GM23338 (cell line): ENCODE measurements at regions not wholly inside any gene's neighbourhood (a gene's known extent, or its start where the extent isn't known, plus 50 kb on each side); places are given as distances from the start of the nearest gene placed in this dataset.

Source experiments
- ATAC-seq: fragments of 200-7000 bp; cut with Tn5 transposase; 3 replicates; pipeline ENCODE4 v1.9.1; 2020
- DNase-seq: peaks from one replicate; pipeline ENCODE4 v3.0.0-alpha.2; 2015; ENCODE audit warnings: low spot score
- H2AFZ ChIP-seq: fragments of 200-600 bp; sonication (generic); 2 replicates; pipeline ENCODE4 v1.8.0; 2016; ENCODE audit warnings: antibody characterized with exemption, mild to moderate bottlenecking, moderate library complexity
- H3F3A ChIP-seq: fragments of 200-600 bp; sonication (generic); replicated peaks from 2 replicates; pipeline ENCODE4 v1.8.0; 2017; ENCODE audit warnings: antibody characterized with exemption, mixed run types, low read depth
- H3K27ac ChIP-seq: fragments of 200-600 bp; sonication (generic); 2 replicates; pipeline ENCODE4 v1.6.1; 2016; ENCODE audit warnings: low read depth
- H3K27me3 ChIP-seq: fragments of 200-600 bp; sonication (generic); 2 replicates; pipeline ENCODE4 v1.8.0; 2016; ENCODE audit warnings: mild to moderate bottlenecking, mixed run types, moderate library complexity; ENCODE audit not compliant: insufficient read depth
- H3K36me3 ChIP-seq: fragments of 200-600 bp; sonication (generic); 2 replicates; pipeline ENCODE4 v1.8.0; 2016; ENCODE audit warnings: mild to moderate bottlenecking; ENCODE audit not compliant: insufficient read depth
- H3K4me1 ChIP-seq: fragments of 200-600 bp; sonication (generic); 2 replicates; pipeline ENCODE4 v1.8.0; 2016; ENCODE audit warnings: mild to moderate bottlenecking, moderate library complexity; ENCODE audit not compliant: insufficient read depth
- H3K4me2 ChIP-seq: fragments of 200-600 bp; sonication (generic); 2 replicates; pipeline ENCODE4 v1.7.1; 2017; ENCODE audit warnings: mixed run types
- H3K4me3 ChIP-seq: fragments of 200-600 bp; sonication (generic); 2 replicates; pipeline ENCODE4 v1.6.1; 2016; ENCODE audit warnings: mixed run types
- H3K79me2 ChIP-seq: fragments of 200-600 bp; sonication (generic); replicated peaks from 2 replicates; pipeline ENCODE4 v1.8.0; 2017; ENCODE audit warnings: mild to moderate bottlenecking; ENCODE audit not compliant: insufficient read depth
- H3K9me2 ChIP-seq: fragments of 200-600 bp; sonication (generic); 2 replicates; pipeline ENCODE4 v1.8.0; 2017; ENCODE audit not compliant: insufficient read depth
- H4K20me1 ChIP-seq: fragments of 200-600 bp; sonication (generic); replicated peaks from 2 replicates; pipeline ENCODE4 v1.8.0; 2017; ENCODE audit warnings: mild to moderate bottlenecking; ENCODE audit not compliant: insufficient read depth
- H3K27ac Mint-ChIP-seq: 2 replicates; pipeline ENCODE4 v1.8.0; 2020; ENCODE audit warnings: inconsistent platforms, mild to moderate bottlenecking, moderate library complexity, mixed read lengths
- H3K27me3 Mint-ChIP-seq: 3 replicates; pipeline ENCODE4 v1.8.0; 2022; ENCODE audit warnings: low read depth, mild to moderate bottlenecking, moderate library complexity, mixed read lengths, inconsistent platforms; ENCODE audit not compliant: insufficient read depth, poor library complexity
- H3K36me3 Mint-ChIP-seq: 3 replicates; pipeline ENCODE4 v1.8.0; 2021; ENCODE audit warnings: low read depth, mild to moderate bottlenecking, inconsistent platforms, moderate library complexity, mixed read lengths
- H3K4me1 Mint-ChIP-seq: 3 replicates; pipeline ENCODE4 v1.8.0; 2020; ENCODE audit warnings: mild to moderate bottlenecking, inconsistent platforms, mixed read lengths
- H3K4me3 Mint-ChIP-seq: 3 replicates; pipeline ENCODE4 v1.8.0; 2021; ENCODE audit warnings: moderate library complexity, mild to moderate bottlenecking, inconsistent platforms, mixed read lengths
- H3K9me3 Mint-ChIP-seq: 3 replicates; pipeline ENCODE4 v1.8.0; 2020; ENCODE audit warnings: moderate library complexity, mild to moderate bottlenecking, inconsistent platforms, mixed read lengths
- CREB1 ChIP-seq: fragments of 250-450 bp; sonication (Bioruptor Pico); IDR thresholded peaks from 2 replicates; pipeline ENCODE4 v1.5.0; 2020; ENCODE audit warnings: low read depth, mild to moderate bottlenecking, moderate library complexity
- CTCF ChIP-seq, 2 experiments: fragments of 200-600 bp in 1 of 2; sonication (generic) in 1 of 2; conservative IDR thresholded peaks; 2 replicates each; pipeline versions ENCODE4 v1.5.1 to v1.6.1; 2016 to 2017; ENCODE audit warnings: antibody characterized with exemption in 2 of 2, low read depth in 2 of 2, mild to moderate bottlenecking in 2 of 2, moderate library complexity in 1 of 2
- EZH2 ChIP-seq: fragments of 200-600 bp; sonication (generic); IDR thresholded peaks from one replicate; pipeline ENCODE4 v1.8.0; 2017; ENCODE audit warnings: antibody characterized with exemption, mild to moderate bottlenecking, low read depth; ENCODE audit not compliant: unreplicated experiment
- EZH2phosphoT487 ChIP-seq: fragments of 200-600 bp; sonication (generic); IDR thresholded peaks from one replicate; pipeline ENCODE4 v1.8.1; 2018; ENCODE audit warnings: antibody characterized with exemption; ENCODE audit not compliant: unreplicated experiment
- JUNB ChIP-seq: IDR thresholded peaks from one replicate; pipeline ENCODE4 v1.6.1; 2016; ENCODE audit warnings: antibody characterized with exemption; ENCODE audit not compliant: unreplicated experiment
- NANOG ChIP-seq: IDR thresholded peaks from 2 replicates; pipeline ENCODE4 v1.6.1; 2016; ENCODE audit warnings: antibody characterized with exemption, borderline replicate concordance
- POLR2AphosphoS5 ChIP-seq: IDR thresholded peaks from 2 replicates; pipeline ENCODE4 v1.6.1; 2016; ENCODE audit warnings: antibody characterized with exemption, low read depth
- REST ChIP-seq: IDR thresholded peaks from one replicate; pipeline ENCODE4 v1.6.1; 2018; ENCODE audit warnings: antibody characterized with exemption; ENCODE audit not compliant: unreplicated experiment
- STAT1 ChIP-seq: IDR thresholded peaks from one replicate; pipeline ENCODE4 v1.6.1; 2016; ENCODE audit warnings: antibody characterized with exemption; ENCODE audit not compliant: unreplicated experiment
- ZNF114 ChIP-seq: fragments of 250-450 bp; sonication (Bioruptor Pico); IDR thresholded peaks from 2 replicates; pipeline ENCODE4 v1.5.0; 2020; ENCODE audit warnings: mild to moderate bottlenecking, moderate library complexity
- ZNF331 ChIP-seq: fragments of 250-450 bp; sonication (Bioruptor Pico); IDR thresholded peaks from 2 replicates; pipeline ENCODE4 v1.5.0; 2020; ENCODE audit warnings: low read depth, mild to moderate bottlenecking, moderate library complexity
- TF ChIP-seq, protein P1 (sequence below): IDR thresholded peaks from 2 replicates; pipeline ENCODE4 v1.6.1; 2016; ENCODE audit warnings: antibody characterized with exemption
- TF ChIP-seq, protein P2 (sequence below): fragments of 250-450 bp; sonication (Bioruptor Pico); IDR thresholded peaks from 2 replicates; pipeline ENCODE4 v1.5.0; 2020; ENCODE audit warnings: mild to moderate bottlenecking, moderate library complexity

GRCh38 chr6:139640448-139640847 is 266.0 kb upstream of the CITED2 start:
- no peak for TF ChIP-seq CREB1 (CRISPR knock-in tag)
- no peak for TF ChIP-seq REST
- TF ChIP-seq CTCF (conservative IDR thresholded peaks at IDR 0.05; ENCODE audit: low read depth in 2 of 2): no peak
- TF ChIP-seq ZNF114 (CRISPR knock-in tag): no peak
- TF ChIP-seq EZH2phosphoT487: no peak
- TF ChIP-seq NANOG: no peak
- TF ChIP-seq STAT1: no peak
- TF ChIP-seq, protein P1, sequence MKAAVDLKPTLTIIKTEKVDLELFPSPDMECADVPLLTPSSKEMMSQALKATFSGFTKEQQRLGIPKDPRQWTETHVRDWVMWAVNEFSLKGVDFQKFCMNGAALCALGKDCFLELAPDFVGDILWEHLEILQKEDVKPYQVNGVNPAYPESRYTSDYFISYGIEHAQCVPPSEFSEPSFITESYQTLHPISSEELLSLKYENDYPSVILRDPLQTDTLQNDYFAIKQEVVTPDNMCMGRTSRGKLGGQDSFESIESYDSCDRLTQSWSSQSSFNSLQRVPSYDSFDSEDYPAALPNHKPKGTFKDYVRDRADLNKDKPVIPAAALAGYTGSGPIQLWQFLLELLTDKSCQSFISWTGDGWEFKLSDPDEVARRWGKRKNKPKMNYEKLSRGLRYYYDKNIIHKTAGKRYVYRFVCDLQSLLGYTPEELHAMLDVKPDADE: no peak
- TF ChIP-seq, protein P2, sequence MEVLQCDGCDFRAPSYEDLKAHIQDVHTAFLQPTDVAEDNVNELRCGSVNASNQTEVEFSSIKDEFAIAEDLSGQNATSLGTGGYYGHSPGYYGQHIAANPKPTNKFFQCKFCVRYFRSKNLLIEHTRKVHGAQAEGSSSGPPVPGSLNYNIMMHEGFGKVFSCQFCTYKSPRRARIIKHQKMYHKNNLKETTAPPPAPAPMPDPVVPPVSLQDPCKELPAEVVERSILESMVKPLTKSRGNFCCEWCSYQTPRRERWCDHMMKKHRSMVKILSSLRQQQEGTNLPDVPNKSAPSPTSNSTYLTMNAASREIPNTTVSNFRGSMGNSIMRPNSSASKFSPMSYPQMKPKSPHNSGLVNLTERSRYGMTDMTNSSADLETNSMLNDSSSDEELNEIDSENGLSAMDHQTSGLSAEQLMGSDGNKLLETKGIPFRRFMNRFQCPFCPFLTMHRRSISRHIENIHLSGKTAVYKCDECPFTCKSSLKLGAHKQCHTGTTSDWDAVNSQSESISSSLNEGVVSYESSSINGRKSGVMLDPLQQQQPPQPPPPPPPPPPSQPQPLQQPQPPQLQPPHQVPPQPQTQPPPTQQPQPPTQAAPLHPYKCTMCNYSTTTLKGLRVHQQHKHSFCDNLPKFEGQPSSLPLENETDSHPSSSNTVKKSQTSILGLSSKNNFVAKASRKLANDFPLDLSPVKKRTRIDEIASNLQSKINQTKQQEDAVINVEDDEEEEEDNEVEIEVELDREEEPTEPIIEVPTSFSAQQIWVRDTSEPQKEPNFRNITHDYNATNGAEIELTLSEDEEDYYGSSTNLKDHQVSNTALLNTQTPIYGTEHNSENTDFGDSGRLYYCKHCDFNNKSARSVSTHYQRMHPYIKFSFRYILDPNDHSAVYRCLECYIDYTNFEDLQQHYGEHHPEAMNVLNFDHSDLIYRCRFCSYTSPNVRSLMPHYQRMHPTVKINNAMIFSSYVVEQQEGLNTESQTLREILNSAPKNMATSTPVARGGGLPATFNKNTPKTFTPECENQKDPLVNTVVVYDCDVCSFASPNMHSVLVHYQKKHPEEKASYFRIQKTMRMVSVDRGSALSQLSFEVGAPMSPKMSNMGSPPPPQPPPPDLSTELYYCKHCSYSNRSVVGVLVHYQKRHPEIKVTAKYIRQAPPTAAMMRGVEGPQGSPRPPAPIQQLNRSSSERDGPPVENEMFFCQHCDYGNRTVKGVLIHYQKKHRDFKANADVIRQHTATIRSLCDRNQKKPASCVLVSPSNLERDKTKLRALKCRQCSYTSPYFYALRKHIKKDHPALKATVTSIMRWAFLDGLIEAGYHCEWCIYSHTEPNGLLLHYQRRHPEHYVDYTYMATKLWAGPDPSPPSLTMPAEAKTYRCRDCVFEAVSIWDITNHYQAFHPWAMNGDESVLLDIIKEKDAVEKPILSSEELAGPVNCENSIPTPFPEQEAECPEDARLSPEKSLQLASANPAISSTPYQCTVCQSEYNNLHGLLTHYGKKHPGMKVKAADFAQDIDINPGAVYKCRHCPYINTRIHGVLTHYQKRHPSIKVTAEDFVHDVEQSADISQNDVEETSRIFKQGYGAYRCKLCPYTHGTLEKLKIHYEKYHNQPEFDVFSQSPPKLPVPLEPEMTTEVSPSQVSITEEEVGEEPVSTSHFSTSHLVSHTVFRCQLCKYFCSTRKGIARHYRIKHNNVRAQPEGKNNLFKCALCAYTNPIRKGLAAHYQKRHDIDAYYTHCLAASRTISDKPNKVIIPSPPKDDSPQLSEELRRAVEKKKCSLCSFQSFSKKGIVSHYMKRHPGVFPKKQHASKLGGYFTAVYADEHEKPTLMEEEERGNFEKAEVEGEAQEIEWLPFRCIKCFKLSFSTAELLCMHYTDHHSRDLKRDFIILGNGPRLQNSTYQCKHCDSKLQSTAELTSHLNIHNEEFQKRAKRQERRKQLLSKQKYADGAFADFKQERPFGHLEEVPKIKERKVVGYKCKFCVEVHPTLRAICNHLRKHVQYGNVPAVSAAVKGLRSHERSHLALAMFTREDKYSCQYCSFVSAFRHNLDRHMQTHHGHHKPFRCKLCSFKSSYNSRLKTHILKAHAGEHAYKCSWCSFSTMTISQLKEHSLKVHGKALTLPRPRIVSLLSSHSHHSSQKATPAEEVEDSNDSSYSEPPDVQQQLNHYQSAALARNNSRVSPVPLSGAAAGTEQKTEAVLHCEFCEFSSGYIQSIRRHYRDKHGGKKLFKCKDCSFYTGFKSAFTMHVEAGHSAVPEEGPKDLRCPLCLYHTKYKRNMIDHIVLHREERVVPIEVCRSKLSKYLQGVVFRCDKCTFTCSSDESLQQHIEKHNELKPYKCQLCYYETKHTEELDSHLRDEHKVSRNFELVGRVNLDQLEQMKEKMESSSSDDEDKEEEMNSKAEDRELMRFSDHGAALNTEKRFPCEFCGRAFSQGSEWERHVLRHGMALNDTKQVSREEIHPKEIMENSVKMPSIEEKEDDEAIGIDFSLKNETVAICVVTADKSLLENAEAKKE (CRISPR knock-in tag): no peak
- no peak for TF ChIP-seq JUNB
- no peak for TF ChIP-seq ZNF331
- TF ChIP-seq POLR2AphosphoS5: no peak
- TF ChIP-seq EZH2: no peak
- H3K4me1 Mint-ChIP-seq: no peaks in the 10 kb centered on the region

More at GRCh38 chr6:139640448-139640847, 266.0 kb upstream of the CITED2 start:
- H3K27me3 ChIP-seq: no peaks in the 10 kb centered on the region
- Mint-ChIP-seq H3K36me3 (no peaks in the 10 kb centered on the region), H3K27ac (no peak overlapping the region), H3K9me3 (no peaks in the 10 kb centered on the region), H3K27me3 (peaks cover 4% of the 10 kb centered on the region), H3K4me3 (no peak overlapping the region)
- no peak overlapping the region for H3K4me2 ChIP-seq
- no peaks in the 10 kb centered on the region for H3K79me2 ChIP-seq
- H3F3A ChIP-seq: no peaks in the 10 kb centered on the region
- H4K20me1 ChIP-seq: no peaks in the 10 kb centered on the region
- no peaks in the 10 kb centered on the region; the same call in 1 of the 2 replicates for H3K36me3 ChIP-seq
- H3K27ac ChIP-seq: no peak overlapping the region
- no peak overlapping the region for H2AFZ ChIP-seq
- no peak overlapping the region for H3K4me3 ChIP-seq
- DNase-seq (no peak), ATAC-seq (no peak)
- no peaks in the 10 kb centered on the region for H3K4me1 ChIP-seq
- peaks cover 6% of the 10 kb centered on the region; the same call in 1 of the 2 replicates for H3K9me2 ChIP-seq
